H1 (cell line): ENCODE measurements at regions not wholly inside any gene's neighbourhood (a gene's known extent, or its start where the extent isn't known, plus 50 kb on each side); places are given as distances from the start of the nearest gene placed in this dataset.

ENCODE experiments used
- CHD7 ChIP-seq: fragments of 300-600 bp; sonication (generic); IDR thresholded peaks from 2 replicates; pipeline ENCODE4 v1.7.1; 2012; ENCODE audit warnings: low read length, moderate library complexity, mild to moderate bottlenecking, inconsistent platforms; ENCODE audit not compliant: insufficient replicate concordance
- TCF12 ChIP-seq: IDR thresholded peaks from 2 replicates; pipeline ENCODE4 v1.6.1; 2011; ENCODE audit warnings: low read depth, mild to moderate bottlenecking, low read length

GRCh38 chr13:62973804-62974203 is 1558.2 kb upstream of the PCDH20 start (continued):
- no peak for TF ChIP-seq CHD7
- no peak for TF ChIP-seq TCF12
